ENCODE measurements at regions not wholly inside any gene's neighbourhood (a gene's known extent, or its start where the extent isn't known, plus 50 kb on each side); places are given as distances from the start of the nearest gene placed in this dataset.
"Not testable (repeated sequence)": the region's sequence is repeated elsewhere in the genome, so short reads cannot be mapped to it uniquely, and the experiment has no call there.

- DNase-seq = no peak
Measured at GRCh38 chr15:22263738-22264137, 183.4 kb downstream of the OR4M2 start.

GRCh38 chr15:22264272-22264671 lies 183.9 kb downstream of the OR4M2 start:
- DNase-seq = peak; percentile 19

- peak; percentile 19 for DNase-seq
Measured at GRCh38 chr15:22265056-22265945, 185.0 kb downstream of the OR4M2 start.

GRCh38 chr15:22265970-22266369 lies 185.6 kb downstream of the OR4M2 start:
- DNase-seq = no peak

- DNase-seq = no peak
Measured at GRCh38 chr15:22267761-22268160, 187.4 kb downstream of the OR4M2 start.

- not testable (repeated sequence) for DNase-seq
Measured at GRCh38 chr15:22268201-22268600, 187.9 kb downstream of the OR4M2 start.

- DNase-seq = not testable (repeated sequence)
Measured at GRCh38 chr15:22268654-22269053, 188.3 kb downstream of the OR4M2 start.

- not testable (repeated sequence) for DNase-seq
Measured at GRCh38 chr15:22272286-22273160, 186.2 kb upstream of the GOLGA6L22 start.

- DNase-seq = not testable (repeated sequence)
Measured at GRCh38 chr15:22273185-22273584, 185.5 kb upstream of the GOLGA6L22 start.

GRCh38 chr15:22274376-22274775 lies 184.3 kb upstream of the GOLGA6L22 start:
- not testable (repeated sequence) for DNase-seq

GRCh38 chr15:22280770-22281169 lies 177.9 kb upstream of the GOLGA6L22 start:
- not testable (repeated sequence) for DNase-seq

GRCh38 chr15:22282794-22283533 lies 175.7 kb upstream of the GOLGA6L22 start:
- not testable (repeated sequence) for DNase-seq

GRCh38 chr15:22284795-22285420 lies 173.8 kb upstream of the GOLGA6L22 start:
- not testable (repeated sequence) for DNase-seq

- not testable (repeated sequence) for DNase-seq
Measured at GRCh38 chr15:22291054-22291453, 167.6 kb upstream of the GOLGA6L22 start.

GRCh38 chr15:22303112-22303511 lies 155.6 kb upstream of the GOLGA6L22 start:
- not testable (repeated sequence) for DNase-seq
